ENCODE measurements at regions not wholly inside any gene's neighbourhood (a gene's known extent, or its start where the extent isn't known, plus 50 kb on each side); places are given as distances from the start of the nearest gene placed in this dataset.

DNA sequence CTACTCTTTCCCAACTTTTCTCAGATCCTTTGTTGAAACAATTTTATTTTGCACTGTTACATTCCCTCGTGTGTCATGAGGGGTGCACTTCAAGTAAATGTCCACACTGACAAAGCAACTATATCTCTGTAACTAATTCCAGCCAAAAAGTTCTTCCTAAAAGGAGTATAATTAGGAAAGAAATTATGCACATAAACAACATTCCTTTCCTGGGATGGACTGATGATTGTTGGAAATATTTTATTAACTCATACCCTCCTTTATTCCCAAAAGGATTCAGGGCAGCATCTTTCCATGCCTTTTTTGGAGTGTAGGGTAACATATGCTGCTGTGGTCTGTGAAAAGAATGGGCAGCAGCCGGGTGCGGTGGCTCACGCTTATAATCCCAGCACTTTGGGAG is 426.1 kb upstream of the THBS1 start:
- no peak overlapping the region for H3K27ac ChIP-seq (ENCODE audit: insufficient read depth, low read length, poor library complexity, severe bottlenecking)
- Mint-ChIP-seq H3K27me3 (peaks cover 8% of the 10 kb centered on the region), H3K27ac (no peak overlapping the region)

DNA sequence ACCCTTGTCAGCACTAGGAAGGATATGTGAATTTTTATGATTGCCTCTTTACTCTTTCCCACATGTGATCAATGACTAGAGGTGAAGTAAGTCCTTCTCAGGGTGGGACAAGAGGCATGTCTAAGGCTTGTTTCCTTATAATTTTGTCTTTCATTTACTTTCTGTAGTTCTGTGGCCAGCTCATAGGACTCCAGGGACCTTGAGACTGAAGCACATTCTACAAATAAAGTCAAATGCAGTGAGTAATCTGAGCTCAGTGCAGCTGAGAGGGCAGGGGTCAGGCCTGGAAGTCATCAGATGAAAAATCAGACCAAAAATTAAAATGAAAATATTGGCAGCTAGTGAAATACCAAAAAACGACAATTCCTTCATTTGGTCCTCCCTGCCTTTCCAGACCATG is 424.7 kb upstream of the THBS1 start:
- Histone ChIP-seq H3K27me3 (ENCODE audit: control insufficient read depth, insufficient read depth, low read length) (no peaks in the 10 kb centered on the region), H3K4me3 (ENCODE audit: low read depth, low read length) (no peak overlapping the region), H3K9me3 (ENCODE audit: control insufficient read depth in 2 of 2, low read length in 2 of 2) (no peaks in the 10 kb centered on the region), H3K4me1 (ENCODE audit: control insufficient read depth, insufficient read depth, low read length, poor library complexity, severe bottlenecking) (no peaks in the 10 kb centered on the region), H3K27ac (ENCODE audit: insufficient read depth, low read length, poor library complexity, severe bottlenecking) (no peak overlapping the region), H3K36me3 (ENCODE audit: control insufficient read depth, insufficient read depth, low read length) (no peaks in the 10 kb centered on the region)
- H3K27ac Mint-ChIP-seq, result no peak overlapping the region
- peaks cover 8% of the 10 kb centered on the region for H3K27me3 Mint-ChIP-seq
- H3K4me1 Mint-ChIP-seq, result no peaks in the 10 kb centered on the region
- H3K36me3 Mint-ChIP-seq, result no peaks in the 10 kb centered on the region
- ATAC-seq (ENCODE audit: low read depth in 2 of 2) (no peak), DNase-seq (no peak)
- H3K4me3 Mint-ChIP-seq, result no peak overlapping the region
- no peaks in the 10 kb centered on the region for H3K9me3 Mint-ChIP-seq

More for the DNA sequence above, 426.1 kb upstream of the THBS1 start:
- Histone ChIP-seq H3K9me3 (ENCODE audit: control insufficient read depth in 2 of 2, low read length in 2 of 2) (no peaks in the 10 kb centered on the region), H3K4me3 (ENCODE audit: low read depth, low read length) (no peak overlapping the region), H3K4me1 (ENCODE audit: control insufficient read depth, insufficient read depth, low read length, poor library complexity, severe bottlenecking) (no peaks in the 10 kb centered on the region), H3K27me3 (ENCODE audit: control insufficient read depth, insufficient read depth, low read length) (no peaks in the 10 kb centered on the region), H3K36me3 (ENCODE audit: control insufficient read depth, insufficient read depth, low read length) (no peaks in the 10 kb centered on the region)
- no peak overlapping the region for H3K4me3 Mint-ChIP-seq
- DNase-seq (no peak), ATAC-seq (ENCODE audit: low read depth in 2 of 2) (no peak)
- H3K4me1 Mint-ChIP-seq, result no peaks in the 10 kb centered on the region
- no peaks in the 10 kb centered on the region for H3K36me3 Mint-ChIP-seq
- no peaks in the 10 kb centered on the region for H3K9me3 Mint-ChIP-seq

DNA sequence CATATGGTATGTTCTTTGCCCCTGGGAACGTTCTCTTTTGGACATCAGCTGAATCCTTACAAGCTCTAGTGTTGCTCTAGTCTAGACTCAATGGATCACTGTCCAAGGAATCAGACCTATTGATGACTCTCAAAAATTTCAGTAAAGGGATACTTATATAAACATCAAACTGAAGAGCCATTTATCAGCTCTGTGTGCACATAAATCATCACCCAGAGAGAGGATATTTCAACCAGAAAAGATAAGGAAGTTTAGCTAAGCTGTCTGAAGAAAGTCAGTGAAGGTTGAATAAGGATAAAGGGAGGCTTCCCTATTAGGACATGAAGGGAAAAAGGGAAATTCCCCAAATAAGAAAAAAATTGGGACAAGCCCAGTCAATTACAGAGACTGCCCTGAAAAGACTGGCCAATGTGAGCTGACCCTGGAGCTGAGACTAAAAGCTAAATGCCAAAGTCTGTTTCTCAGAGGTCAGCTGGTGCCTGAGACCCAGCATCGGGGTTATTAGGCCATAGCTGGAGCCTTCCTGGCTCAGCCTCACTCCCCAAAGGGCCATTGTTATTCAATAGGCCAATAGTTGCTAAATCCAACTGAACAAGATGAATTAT is 424.1 kb upstream of the THBS1 start:
- H3K27me3 Mint-ChIP-seq, result peaks cover 8% of the 10 kb centered on the region
- Histone ChIP-seq H3K27me3 (ENCODE audit: control insufficient read depth, insufficient read depth, low read length) (no peaks in the 10 kb centered on the region), H3K9me3 (ENCODE audit: control insufficient read depth in 2 of 2, low read length in 2 of 2) (no peaks in the 10 kb centered on the region), H3K27ac (ENCODE audit: insufficient read depth, low read length, poor library complexity, severe bottlenecking) (no peak overlapping the region), H3K36me3 (ENCODE audit: control insufficient read depth, insufficient read depth, low read length) (no peaks in the 10 kb centered on the region), H3K4me3 (ENCODE audit: low read depth, low read length) (no peak overlapping the region), H3K4me1 (ENCODE audit: control insufficient read depth, insufficient read depth, low read length, poor library complexity, severe bottlenecking) (no peaks in the 10 kb centered on the region)
- no peaks in the 10 kb centered on the region for H3K36me3 Mint-ChIP-seq
- peak overlapping the region in 1 of 3 donors; percentile 39 for H3K27ac Mint-ChIP-seq
- H3K9me3 Mint-ChIP-seq, result no peaks in the 10 kb centered on the region
- no peaks in the 10 kb centered on the region for H3K4me1 Mint-ChIP-seq
- ATAC-seq (ENCODE audit: low read depth in 2 of 2), result no peak
- DNase-seq, result no peak
- H3K4me3 Mint-ChIP-seq, result no peak overlapping the region

DNA sequence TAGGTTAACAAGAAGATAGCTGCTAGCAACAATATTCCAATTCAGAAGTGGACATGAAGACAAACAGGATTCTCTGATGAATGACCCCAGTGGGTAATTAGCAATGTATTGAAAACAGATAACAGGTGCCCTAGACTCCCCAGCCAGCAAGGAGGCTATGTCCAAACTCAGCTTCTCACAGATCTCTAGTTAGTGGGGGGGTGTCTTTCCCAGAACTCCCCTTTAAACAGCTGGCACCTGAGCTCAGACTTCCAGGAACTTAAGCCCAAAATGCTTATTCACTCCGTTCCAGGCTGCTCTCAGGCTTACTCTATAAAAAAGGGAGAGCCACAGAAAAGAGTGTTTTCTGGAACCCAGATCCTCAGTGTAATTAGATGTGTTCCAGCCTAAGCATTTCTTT is 423.0 kb upstream of the THBS1 start:
- peaks cover 0 to 1% (median 0%) of the 10 kb centered on the region in 7 donors for H3K9me3 Mint-ChIP-seq
- ATAC-seq (ENCODE audit: low read depth in 2 of 2), result no peak

DNA sequence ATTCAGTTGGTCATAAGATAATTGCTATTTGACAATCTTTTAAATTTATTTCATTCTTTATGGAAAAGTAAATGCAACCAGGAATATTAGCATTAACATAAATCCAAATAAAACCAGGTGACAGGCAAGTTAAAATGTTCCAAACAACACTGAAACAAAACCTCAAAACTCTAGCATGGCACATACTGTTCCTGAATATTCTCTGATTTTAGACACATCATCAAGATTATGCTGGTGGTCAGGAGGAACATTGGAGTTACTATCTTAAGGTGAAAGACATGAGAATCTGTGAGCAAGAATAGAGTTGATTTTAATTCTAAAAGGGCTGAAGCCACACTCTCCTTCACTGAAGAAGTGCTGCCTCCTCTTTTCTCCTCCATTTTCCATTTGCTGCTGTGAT is 421.0 kb upstream of the THBS1 start:
- Histone ChIP-seq H3K27ac (ENCODE audit: insufficient read depth, low read length, poor library complexity, severe bottlenecking) (no peak overlapping the region), H3K36me3 (ENCODE audit: control insufficient read depth, insufficient read depth, low read length) (no peaks in the 10 kb centered on the region), H3K9me3 (ENCODE audit: control insufficient read depth in 2 of 2, low read length in 2 of 2) (no peaks in the 10 kb centered on the region), H3K27me3 (ENCODE audit: control insufficient read depth, insufficient read depth, low read length) (peaks cover 5% of the 10 kb centered on the region), H3K4me3 (ENCODE audit: low read depth, low read length) (no peak overlapping the region), H3K4me1 (ENCODE audit: control insufficient read depth, insufficient read depth, low read length, poor library complexity, severe bottlenecking) (no peaks in the 10 kb centered on the region)
- ATAC-seq (ENCODE audit: low read depth in 2 of 2) (no peak), DNase-seq (no peak)
- peaks cover 27% of the 10 kb centered on the region for H3K27me3 Mint-ChIP-seq
- H3K27ac Mint-ChIP-seq, result no peak overlapping the region
- H3K4me3 Mint-ChIP-seq, result no peak overlapping the region
- H3K36me3 Mint-ChIP-seq, result no peaks in the 10 kb centered on the region
- no peaks in the 10 kb centered on the region for H3K4me1 Mint-ChIP-seq
- H3K9me3 Mint-ChIP-seq, result peaks cover 0 to 3% (median 0%) of the 10 kb centered on the region in 7 donors

More for the DNA sequence above, 423.0 kb upstream of the THBS1 start:
- no peak for DNase-seq
- Histone ChIP-seq H3K36me3 (ENCODE audit: control insufficient read depth, insufficient read depth, low read length) (no peaks in the 10 kb centered on the region), H3K4me3 (ENCODE audit: low read depth, low read length) (no peak overlapping the region), H3K9me3 (ENCODE audit: control insufficient read depth in 2 of 2, low read length in 2 of 2) (no peaks in the 10 kb centered on the region), H3K27me3 (ENCODE audit: control insufficient read depth, insufficient read depth, low read length) (peaks cover 2% of the 10 kb centered on the region), H3K4me1 (ENCODE audit: control insufficient read depth, insufficient read depth, low read length, poor library complexity, severe bottlenecking) (no peaks in the 10 kb centered on the region), H3K27ac (ENCODE audit: insufficient read depth, low read length, poor library complexity, severe bottlenecking) (no peak overlapping the region)
- H3K27me3 Mint-ChIP-seq, result peaks cover 16% of the 10 kb centered on the region
- no peak overlapping the region for H3K4me3 Mint-ChIP-seq
- H3K27ac Mint-ChIP-seq, result no peak overlapping the region
- no peaks in the 10 kb centered on the region for H3K36me3 Mint-ChIP-seq
- H3K4me1 Mint-ChIP-seq, result no peaks in the 10 kb centered on the region

DNA sequence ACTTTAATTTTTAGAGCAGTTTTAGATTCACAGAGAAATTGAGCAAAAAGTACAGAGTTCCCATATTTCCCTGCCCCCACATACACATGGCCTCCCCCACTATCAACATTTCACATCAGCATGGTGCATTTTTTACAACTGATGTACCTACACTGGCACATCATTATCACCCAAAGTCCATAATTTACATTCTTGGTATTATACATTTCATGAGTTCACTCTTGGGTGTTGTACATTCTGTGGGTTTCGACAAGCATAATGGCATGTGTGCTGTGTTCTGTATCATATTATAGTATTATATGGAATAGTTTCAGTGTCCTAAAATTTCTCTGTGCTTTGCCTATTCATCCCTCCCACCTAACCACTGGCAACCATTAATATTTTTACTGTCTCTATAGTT is 419.8 kb upstream of the THBS1 start:
- Mint-ChIP-seq H3K9me3 (peaks cover 0 to 4% (median 0%) of the 10 kb centered on the region in 7 donors), H3K36me3 (no peaks in the 10 kb centered on the region), H3K4me1 (no peaks in the 10 kb centered on the region), H3K4me3 (no peak overlapping the region), H3K27me3 (peaks cover 36% of the 10 kb centered on the region), H3K27ac (no peak overlapping the region)
- Histone ChIP-seq H3K36me3 (ENCODE audit: control insufficient read depth, insufficient read depth, low read length) (no peaks in the 10 kb centered on the region), H3K9me3 (ENCODE audit: control insufficient read depth in 2 of 2, low read length in 2 of 2) (no peaks in the 10 kb centered on the region), H3K4me3 (ENCODE audit: low read depth, low read length) (no peak overlapping the region), H3K27ac (ENCODE audit: insufficient read depth, low read length, poor library complexity, severe bottlenecking) (no peak overlapping the region), H3K27me3 (ENCODE audit: control insufficient read depth, insufficient read depth, low read length) (peaks cover 6% of the 10 kb centered on the region), H3K4me1 (ENCODE audit: control insufficient read depth, insufficient read depth, low read length, poor library complexity, severe bottlenecking) (no peaks in the 10 kb centered on the region)
- DNase-seq (no peak), ATAC-seq (ENCODE audit: low read depth in 2 of 2) (no peak)

DNA sequence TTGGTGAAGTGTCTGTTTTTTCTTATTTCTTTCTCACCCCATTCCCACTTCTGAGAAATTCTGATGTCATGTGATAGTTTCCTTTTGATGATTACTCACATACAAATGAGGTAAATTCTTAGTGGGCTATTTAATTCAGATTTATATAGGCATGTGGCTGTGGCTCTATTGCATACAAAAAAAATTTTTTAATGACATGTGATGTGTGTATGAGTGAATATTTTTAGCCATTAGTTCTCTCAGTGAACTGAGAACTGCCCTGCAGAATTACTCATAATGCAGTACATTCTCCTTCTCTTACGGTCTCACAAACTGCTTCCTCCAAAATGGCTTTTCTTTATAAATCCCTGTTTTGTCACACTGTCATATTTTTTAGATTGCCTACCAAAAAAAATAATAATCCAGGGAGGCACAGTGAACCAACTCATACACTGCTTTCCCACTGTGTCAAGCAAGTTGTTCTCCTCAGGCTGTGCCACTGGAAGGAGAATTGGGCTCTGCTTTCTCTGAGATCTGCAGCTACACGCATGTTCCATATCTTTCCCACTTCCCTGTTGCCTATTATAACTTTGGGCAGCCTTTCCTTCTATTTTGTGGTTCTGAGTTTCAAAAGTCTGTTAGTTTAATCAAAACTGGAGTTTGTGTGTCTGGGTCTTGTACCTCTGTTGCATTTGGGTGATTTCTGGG is 415.7 kb upstream of the THBS1 start:
- ATAC-seq (ENCODE audit: low read depth in 2 of 2) (no peak), DNase-seq (no peak)
- no peak overlapping the region for H3K27ac ChIP-seq (ENCODE audit: insufficient read depth, low read length, poor library complexity, severe bottlenecking)
- H3K36me3 Mint-ChIP-seq, result no peaks in the 10 kb centered on the region
- peaks cover 7% of the 10 kb centered on the region for H3K27me3 ChIP-seq (ENCODE audit: control insufficient read depth, insufficient read depth, low read length)
- H3K36me3 ChIP-seq (ENCODE audit: control insufficient read depth, insufficient read depth, low read length), result no peaks in the 10 kb centered on the region
- no peaks in the 10 kb centered on the region for H3K4me1 ChIP-seq (ENCODE audit: control insufficient read depth, insufficient read depth, low read length, poor library complexity, severe bottlenecking)
- peaks cover 32% of the 10 kb centered on the region for H3K27me3 Mint-ChIP-seq
- H3K4me3 ChIP-seq (ENCODE audit: low read depth, low read length), result no peak overlapping the region
- H3K4me1 Mint-ChIP-seq, result no peaks in the 10 kb centered on the region
- peaks cover 0 to 4% (median 0%) of the 10 kb centered on the region in 7 donors for H3K9me3 Mint-ChIP-seq
- H3K4me3 Mint-ChIP-seq, result no peak overlapping the region
- H3K9me3 ChIP-seq (ENCODE audit: control insufficient read depth in 2 of 2, low read length in 2 of 2), result no peaks in the 10 kb centered on the region
- H3K27ac Mint-ChIP-seq, result no peak overlapping the region
